GM21360 (cell line): ENCODE measurements at regions not wholly inside any gene's neighbourhood (a gene's known extent, or its start where the extent isn't known, plus 50 kb on each side); places are given as distances from the start of the nearest gene placed in this dataset.

Source experiments
- ATAC-seq: cut with Tn5 transposase; IDR thresholded peaks from one replicate; pipeline ENCODE4 v1.9.1; 2021; ENCODE audit warnings: mild to moderate bottlenecking, moderate library complexity; ENCODE audit not compliant: unreplicated experiment

DNA sequence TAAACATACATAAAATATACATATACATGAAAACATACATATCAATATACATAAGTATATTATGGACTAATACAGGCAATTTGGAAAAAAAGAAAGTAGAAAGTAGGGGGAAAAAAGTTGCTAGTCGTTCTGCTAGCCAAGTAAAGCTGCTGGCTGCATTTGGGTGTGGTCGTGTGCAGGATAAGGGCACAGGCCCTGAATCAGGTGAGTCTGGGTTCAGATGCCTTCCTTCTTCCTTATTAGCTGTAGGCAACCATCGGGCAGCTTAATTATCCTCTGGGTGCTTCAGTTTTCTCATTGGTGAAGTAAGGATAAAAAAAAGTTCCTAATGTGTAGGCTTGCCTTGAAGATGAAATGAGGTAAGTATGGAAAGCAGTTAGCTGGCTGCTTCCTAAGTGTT, 59.2 kb upstream of the SPRY4 start:
- ATAC-seq: no peak

DNA sequence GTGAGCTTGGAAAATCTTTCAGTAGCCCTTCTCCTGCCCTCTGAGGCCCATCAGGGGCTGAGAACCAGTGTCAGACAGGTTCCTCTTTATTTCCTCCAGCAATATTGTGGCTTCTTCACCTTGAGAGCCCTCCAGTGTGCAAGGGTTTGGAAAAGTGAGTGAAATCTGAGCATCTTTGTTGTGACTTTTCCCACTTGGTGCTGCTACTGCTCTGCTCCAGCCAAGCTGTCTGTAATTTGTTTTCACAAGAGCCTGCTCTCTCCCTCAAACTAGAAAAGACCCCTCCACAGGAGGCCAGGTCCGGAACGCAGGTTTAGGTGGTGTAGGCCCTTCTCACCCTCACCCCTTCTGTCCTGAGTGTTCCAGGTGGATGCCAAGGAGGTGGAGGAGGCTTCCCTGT, 57.4 kb upstream of the SPRY4 start:
- no peak for ATAC-seq

DNA sequence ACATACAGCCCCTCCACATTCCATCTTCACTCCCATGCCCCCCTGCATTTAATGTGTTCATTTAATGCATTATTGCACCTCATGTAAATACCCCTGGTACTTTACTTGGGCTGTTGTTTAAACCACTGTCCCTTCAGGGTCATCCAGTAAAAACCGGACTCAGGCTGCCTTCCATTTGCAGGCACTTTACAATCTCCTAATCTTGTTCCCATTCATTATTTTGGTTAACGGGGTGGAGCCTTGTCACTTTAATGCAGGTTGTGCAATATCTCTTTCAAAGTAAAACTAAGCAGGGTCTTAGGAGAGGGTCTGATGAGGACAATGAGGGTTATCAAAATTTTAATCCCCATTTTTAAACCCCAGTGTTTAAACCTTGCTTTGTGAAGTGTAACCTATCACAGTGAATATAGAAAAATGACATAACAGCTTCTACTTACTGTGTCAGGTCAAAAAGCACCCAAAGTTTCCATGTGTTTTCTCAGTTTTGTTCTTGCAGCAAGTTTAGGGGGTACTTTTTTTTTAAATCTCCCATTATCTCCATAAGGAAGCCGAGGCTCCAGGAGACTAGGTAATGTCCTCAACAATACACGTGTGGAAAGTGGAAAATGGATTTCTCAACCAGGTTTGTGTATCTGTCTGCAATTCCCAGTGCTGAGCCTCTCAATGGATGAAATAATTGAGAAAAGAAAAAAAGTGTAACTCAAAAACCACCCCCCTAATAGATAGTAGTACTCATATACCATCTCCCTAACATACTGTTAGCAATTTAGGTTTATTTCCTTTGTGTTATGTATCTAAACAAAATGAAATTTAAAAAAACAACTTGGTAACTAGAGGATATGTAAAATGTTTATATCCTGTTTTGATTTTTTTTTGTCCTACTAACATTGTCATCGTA, 54.2 kb upstream of the SPRY4 start:
- ATAC-seq: no peak

DNA sequence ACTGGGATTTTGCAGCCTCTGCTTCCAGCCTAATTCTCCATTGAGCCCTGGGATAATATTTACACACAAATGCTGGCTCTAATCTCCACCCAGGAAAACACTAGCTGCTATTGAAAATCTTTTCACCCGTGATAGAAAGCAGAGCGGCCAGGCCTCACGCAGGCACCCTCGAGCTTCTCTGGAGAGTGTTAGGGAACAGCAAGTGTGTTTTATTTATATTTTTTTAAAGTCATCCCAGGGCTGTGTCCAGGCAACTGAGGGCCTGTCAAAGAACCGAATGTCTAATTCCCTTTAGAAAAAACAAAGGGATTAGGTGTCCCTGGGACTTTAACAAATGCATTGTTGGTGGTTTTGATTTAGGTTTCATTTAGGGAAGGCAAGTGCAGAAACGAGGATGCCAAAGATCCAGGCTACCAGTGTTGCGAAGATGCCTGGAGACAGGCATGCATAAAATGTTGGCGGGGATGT, 51.2 kb upstream of the SPRY4 start:
- ATAC-seq: no peak
